GM23248 (cell line): ENCODE measurements at regions not wholly inside any gene's neighbourhood (a gene's known extent, or its start where the extent isn't known, plus 50 kb on each side); places are given as distances from the start of the nearest gene placed in this dataset.

Source experiments
- DNase-seq: peaks from one replicate; pipeline ENCODE4 v3.0.0-alpha.2; 2015
- H2AFZ ChIP-seq: fragments of 200-600 bp; sonication (generic); 2 replicates; pipeline ENCODE4 v1.6.1; 2016; ENCODE audit warnings: antibody characterized with exemption
- H3F3A ChIP-seq: fragments of 200-600 bp; sonication (generic); 2 replicates; pipeline ENCODE4 v1.6.1; 2016; ENCODE audit warnings: mild to moderate bottlenecking, antibody characterized with exemption, mixed run types; ENCODE audit not compliant: insufficient read depth
- H3K27ac ChIP-seq: fragments of 200-600 bp; sonication (generic); 2 replicates; pipeline ENCODE4 v1.5.1; 2016; ENCODE audit warnings: mild to moderate bottlenecking
- H3K27me3 ChIP-seq: fragments of 200-600 bp; sonication (generic); replicated peaks from 2 replicates; pipeline ENCODE4 v1.6.1; 2016; ENCODE audit warnings: mild to moderate bottlenecking; ENCODE audit not compliant: insufficient read depth
- H3K36me3 ChIP-seq: fragments of 200-600 bp; sonication (generic); 2 replicates; pipeline ENCODE4 v1.6.1; 2016; ENCODE audit warnings: low read depth, mild to moderate bottlenecking
- H3K4me1 ChIP-seq: fragments of 200-600 bp; sonication (generic); 2 replicates; pipeline ENCODE4 v1.6.1; 2016; ENCODE audit warnings: mild to moderate bottlenecking; ENCODE audit not compliant: insufficient read depth
- H3K4me2 ChIP-seq: fragments of 200-600 bp; sonication (generic); one replicate; pipeline ENCODE4 v1.6.1; 2016; ENCODE audit warnings: mild to moderate bottlenecking; ENCODE audit not compliant: unreplicated experiment
- H3K4me3 ChIP-seq: fragments of 200-600 bp; sonication (generic); 2 replicates; pipeline ENCODE4 v1.5.1; 2016; ENCODE audit warnings: mild to moderate bottlenecking
- H3K79me2 ChIP-seq: fragments of 200-600 bp; sonication (generic); 2 replicates; pipeline ENCODE4 v1.6.1; 2016; ENCODE audit warnings: mild to moderate bottlenecking; ENCODE audit not compliant: insufficient read depth
- H3K9ac ChIP-seq: fragments of 200-600 bp; sonication (generic); 2 replicates; pipeline ENCODE4 v1.6.1; 2016; ENCODE audit warnings: mild to moderate bottlenecking
- H3K9me2 ChIP-seq: fragments of 200-600 bp; sonication (generic); 2 replicates; pipeline ENCODE4 v1.6.1; 2016; ENCODE audit warnings: mixed run types, mild to moderate bottlenecking, moderate library complexity; ENCODE audit not compliant: insufficient read depth
- H3K9me3 ChIP-seq: fragments of 200-600 bp; sonication (generic); one replicate; pipeline ENCODE4 v1.6.1; 2017; ENCODE audit warnings: low read depth
- H4K20me1 ChIP-seq: fragments of 200-600 bp; sonication (generic); 2 replicates; pipeline ENCODE4 v1.6.0; 2016; ENCODE audit not compliant: insufficient read depth
- EZH2 ChIP-seq: fragments of 200-600 bp; sonication (generic); IDR thresholded peaks from 2 replicates; pipeline ENCODE4 v1.6.1; 2018; ENCODE audit warnings: antibody characterized with exemption, mild to moderate bottlenecking; ENCODE audit not compliant: insufficient read depth, poor library complexity, severe bottlenecking
- EZH2phosphoT487 ChIP-seq: fragments of 200-600 bp; sonication (generic); IDR thresholded peaks from 2 replicates; pipeline ENCODE4 v1.6.1; 2018; ENCODE audit warnings: antibody characterized with exemption, moderate library complexity, mild to moderate bottlenecking, low read depth; ENCODE audit not compliant: insufficient read depth
- WGBS, 2 experiments: methylation state at CpG; one replicate each; pipeline ENCODE4 v1.1.6; 2015 to 2017; ENCODE audit warnings: low lambda C conversion rate in 2 of 2, low coverage in 1 of 2; ENCODE audit errors: missing lambda C conversion rate in 2 of 2; 5-methylcytosine and 5-hydroxymethylcytosine counted together
- in situ Hi-C: fragments of 300-500 bp; cut with MboI; formaldehyde crosslinking; loops from 2 replicates; pipeline ENCODE4 v1.15.0; 2020

DNA sequence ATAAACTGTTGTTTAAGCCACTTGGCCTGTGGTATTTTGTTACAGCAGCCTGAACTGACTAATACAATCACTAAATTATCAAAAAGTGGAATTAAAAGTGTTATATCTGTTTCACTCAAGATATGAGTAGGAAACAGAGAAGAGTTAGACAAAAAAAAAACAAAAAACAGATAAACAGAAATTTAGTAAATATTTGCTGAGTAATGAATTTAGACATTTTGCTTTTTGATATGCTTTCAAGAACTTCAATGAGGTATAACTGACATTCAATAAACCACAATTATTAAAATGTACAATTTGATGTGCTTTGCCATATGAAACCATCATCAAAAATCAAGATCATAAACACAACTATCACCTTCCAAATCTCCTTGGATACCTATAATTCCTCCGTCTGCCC is 369.2 kb downstream of the PAX1 start:
- no peaks in the 10 kb centered on the region for H3F3A ChIP-seq
- no peak overlapping the region for H2AFZ ChIP-seq
- no peak overlapping the region for H3K27ac ChIP-seq
- DNase-seq, result no peak
- no peaks in the 10 kb centered on the region for H4K20me1 ChIP-seq
- WGBS, 2 experiments, result 31 to 46% methylated on average over 1 of the region's 1 CpG
- H3K9me2 ChIP-seq, result no peaks in the 10 kb centered on the region
- H3K4me2 ChIP-seq, result no peak overlapping the region
- no peaks in the 10 kb centered on the region for H3K4me1 ChIP-seq
- no peak overlapping the region for H3K4me3 ChIP-seq
- H3K9me3 ChIP-seq, result no peaks in the 10 kb centered on the region
- H3K79me2 ChIP-seq, result no peaks in the 10 kb centered on the region
- H3K9ac ChIP-seq, result no peak overlapping the region
- in situ Hi-C loops, result no loop called here
- H3K36me3 ChIP-seq, result no peaks in the 10 kb centered on the region
- no peaks in the 10 kb centered on the region for H3K27me3 ChIP-seq
- TF ChIP-seq EZH2 (no peak), EZH2phosphoT487 (no peak)

DNA sequence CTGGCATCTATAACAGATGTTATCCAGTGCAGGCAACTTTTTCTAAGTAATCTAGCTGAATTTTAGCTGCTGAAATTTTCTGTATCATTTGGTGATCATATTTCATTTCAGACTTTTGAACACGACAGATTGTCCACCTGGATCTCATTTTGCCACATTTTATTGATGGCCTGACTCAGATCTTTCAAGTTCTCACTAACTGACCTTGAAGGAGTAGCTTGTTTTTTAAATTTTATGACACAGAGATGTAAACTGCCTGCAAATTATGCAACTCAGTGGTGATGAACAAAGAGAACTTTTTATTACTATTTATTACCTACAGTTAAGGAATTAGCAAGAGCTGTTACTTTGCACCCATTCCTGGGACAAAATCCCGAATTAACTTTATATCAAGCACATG is 366.4 kb downstream of the PAX1 start:
- in situ Hi-C loops, result no loop called here
- TF ChIP-seq EZH2 (no peak), EZH2phosphoT487 (no peak)
- Histone ChIP-seq H3F3A (no peaks in the 10 kb centered on the region), H4K20me1 (no peaks in the 10 kb centered on the region), H3K4me1 (no peaks in the 10 kb centered on the region), H3K4me3 (no peak overlapping the region), H3K79me2 (no peaks in the 10 kb centered on the region), H3K27ac (no peak overlapping the region), H3K27me3 (no peaks in the 10 kb centered on the region), H3K9me2 (no peaks in the 10 kb centered on the region), H3K9ac (no peak overlapping the region), H3K4me2 (no peak overlapping the region), H3K9me3 (no peaks in the 10 kb centered on the region), H3K36me3 (no peaks in the 10 kb centered on the region), H2AFZ (no peak overlapping the region)
- WGBS, 2 experiments, result 3 to 4% methylated on average over 2 of the region's 2 CpGs
- no peak for DNase-seq

DNA sequence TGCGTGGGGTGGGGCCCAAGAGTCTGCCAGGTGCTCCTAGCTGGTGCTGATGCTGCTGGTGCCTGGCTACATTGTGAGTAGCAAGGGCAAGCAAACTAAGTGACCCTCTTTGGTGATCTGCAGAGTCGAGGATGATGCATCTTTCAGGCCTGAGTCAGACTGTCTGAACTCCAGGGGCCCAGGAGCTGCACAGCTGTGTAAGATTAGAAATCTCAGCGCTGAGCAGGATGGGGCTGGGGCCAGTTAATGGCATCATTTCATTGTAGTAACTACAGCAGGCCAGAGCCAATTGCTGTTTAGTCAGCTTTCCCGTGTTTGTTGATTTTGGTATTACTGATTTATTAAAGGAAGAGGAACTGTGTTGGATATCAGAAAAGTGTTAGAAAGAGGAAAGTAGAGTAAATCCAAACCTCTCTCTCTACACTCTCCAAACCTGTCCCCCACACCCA is 365.2 kb downstream of the PAX1 start:
- no peaks in the 10 kb centered on the region for H3K4me1 ChIP-seq
- DNase-seq, result peak; percentile 84
- TF ChIP-seq EZH2phosphoT487 (no peak), EZH2 (no peak)
- no peaks in the 10 kb centered on the region for H3K9me3 ChIP-seq
- no peaks in the 10 kb centered on the region for H3K27me3 ChIP-seq
- H3K9me2 ChIP-seq, result no peaks in the 10 kb centered on the region
- no peak overlapping the region for H3K9ac ChIP-seq
- H3K4me3 ChIP-seq, result no peak overlapping the region
- no peak overlapping the region for H2AFZ ChIP-seq
- no peaks in the 10 kb centered on the region for H3K79me2 ChIP-seq
- no peaks in the 10 kb centered on the region for H3K36me3 ChIP-seq
- in situ Hi-C loops, result no loop called here
- H4K20me1 ChIP-seq, result no peaks in the 10 kb centered on the region
- WGBS, 2 experiments, result 5 to 7% methylated on average over 4 of the region's 4 CpGs
- no peak overlapping the region for H3K27ac ChIP-seq
- H3K4me2 ChIP-seq, result no peak overlapping the region
- no peaks in the 10 kb centered on the region for H3F3A ChIP-seq

DNA sequence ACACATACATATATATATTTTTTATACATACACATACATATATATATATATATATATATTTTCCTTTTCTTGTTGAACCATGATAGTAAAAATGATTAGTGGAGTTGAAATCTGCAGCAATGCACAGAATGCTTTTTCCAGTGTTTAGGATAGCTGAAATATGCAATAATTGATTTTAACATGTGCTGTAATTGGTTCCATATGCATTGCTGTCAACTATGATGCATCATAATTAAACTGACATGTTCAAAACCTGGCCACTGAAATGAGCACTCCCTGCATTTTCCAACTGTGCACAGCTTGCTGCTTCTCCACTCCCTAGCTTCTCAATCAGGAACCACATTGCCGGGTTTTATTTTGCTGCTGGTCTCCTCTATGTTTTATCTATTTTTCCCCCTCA is 358.3 kb downstream of the PAX1 start:
- no peaks in the 10 kb centered on the region for H4K20me1 ChIP-seq
- no peak overlapping the region for H3K9ac ChIP-seq
- H3K4me1 ChIP-seq, result no peaks in the 10 kb centered on the region
- H3K27ac ChIP-seq, result no peak overlapping the region
- no peak for TF ChIP-seq EZH2phosphoT487
- TF ChIP-seq EZH2, result no peak
- H3K27me3 ChIP-seq, result no peaks in the 10 kb centered on the region
- H3K9me3 ChIP-seq, result no peaks in the 10 kb centered on the region
- WGBS, 2 experiments, result 0 to 3% methylated on average over 1 of the region's 1 CpG
- H2AFZ ChIP-seq, result no peak overlapping the region
- no peak for DNase-seq
- H3K4me2 ChIP-seq, result no peak overlapping the region
- H3K79me2 ChIP-seq, result no peaks in the 10 kb centered on the region
- no peaks in the 10 kb centered on the region for H3F3A ChIP-seq
- H3K36me3 ChIP-seq, result no peaks in the 10 kb centered on the region
- no peak overlapping the region for H3K4me3 ChIP-seq
- in situ Hi-C loops, result no loop called here
- no peaks in the 10 kb centered on the region for H3K9me2 ChIP-seq

DNA sequence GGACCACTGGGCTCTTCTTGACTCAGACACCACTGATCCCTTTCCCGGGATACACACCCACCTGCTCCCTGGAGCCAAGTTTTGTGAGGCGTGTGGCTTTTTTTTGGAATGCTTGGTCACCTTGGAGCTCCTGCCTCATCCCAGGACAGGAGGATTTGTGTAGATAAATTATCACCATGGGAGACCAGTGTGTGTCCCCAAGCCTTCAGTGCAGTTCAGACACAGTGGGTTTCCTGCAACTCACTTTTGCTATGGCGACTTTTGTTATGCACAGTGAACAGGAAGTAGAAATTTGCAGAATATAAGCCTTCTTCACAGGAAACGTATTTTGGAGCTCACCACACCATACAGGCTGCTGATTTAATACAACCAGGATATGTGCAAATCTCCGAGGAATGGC is 357.4 kb downstream of the PAX1 start:
- no peaks in the 10 kb centered on the region for H3K79me2 ChIP-seq
- in situ Hi-C loops, result no loop called here
- no peak overlapping the region for H3K4me2 ChIP-seq
- no peak overlapping the region for H3K4me3 ChIP-seq
- no peak overlapping the region for H2AFZ ChIP-seq
- no peaks in the 10 kb centered on the region for H3K4me1 ChIP-seq
- 27 to 30% methylated on average over 5 of the region's 5 CpGs for WGBS, 2 experiments
- H3F3A ChIP-seq, result no peaks in the 10 kb centered on the region
- no peaks in the 10 kb centered on the region for H3K36me3 ChIP-seq
- DNase-seq, result no peak
- no peak overlapping the region for H3K27ac ChIP-seq
- H3K27me3 ChIP-seq, result no peaks in the 10 kb centered on the region
- H4K20me1 ChIP-seq, result no peaks in the 10 kb centered on the region
- no peaks in the 10 kb centered on the region for H3K9me2 ChIP-seq
- H3K9me3 ChIP-seq, result no peaks in the 10 kb centered on the region
- TF ChIP-seq EZH2phosphoT487 (no peak), EZH2 (no peak)
- no peak overlapping the region for H3K9ac ChIP-seq
